ENCODE measurements at regions not wholly inside any gene's neighbourhood (a gene's known extent, or its start where the extent isn't known, plus 50 kb on each side); places are given as distances from the start of the nearest gene placed in this dataset.

DNA sequence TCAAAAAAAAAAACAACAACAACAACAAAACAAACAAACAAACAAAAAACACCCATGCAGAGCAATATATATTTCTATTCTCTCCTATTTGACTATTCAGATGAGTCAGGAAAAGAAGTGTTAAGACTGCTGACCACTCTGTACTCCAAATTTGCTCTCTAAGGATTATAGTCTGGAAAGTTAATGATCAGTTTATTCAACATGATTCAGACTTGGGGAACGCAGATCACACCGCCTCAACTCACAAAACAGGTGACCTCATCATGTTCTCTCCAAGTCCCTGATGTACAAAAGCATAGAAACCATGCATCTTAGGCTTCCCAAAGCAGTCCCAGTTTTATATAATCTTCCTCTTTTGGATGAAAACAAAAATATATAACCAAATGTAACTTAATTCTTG, 51.9 kb upstream of the PRRC2C start:
- no peak for DNase-seq
- H3K27ac ChIP-seq (ENCODE audit: insufficient read depth in 1 of 2, low read depth in 1 of 2, low read length in 2 of 2, poor library complexity in 1 of 2, severe bottlenecking in 2 of 2) = no peak overlapping the region
- CTCF ChIA-PET = interaction anchor here (0.6 kb wide), 1 partner anchor 19 kb away, joined by 3 read pairs; no protein-coding TSS in a partner anchor

GRCh38 chr1:171434717-171435346, 50.5 kb upstream of the PRRC2C start:
- 3% methylated on average over 5 of the region's 9 CpGs for WGBS (ENCODE audit: insufficient coverage)
- POLR2A ChIA-PET = no interaction called here
- H3K27ac ChIP-seq (ENCODE audit: insufficient read depth in 1 of 2, low read depth in 1 of 2, low read length in 2 of 2, poor library complexity in 1 of 2, severe bottlenecking in 2 of 2) = peak overlapping the region in 1 of 2 experiments; percentile 76
- peaks cover 0 to 9% (median 6%) of the 10 kb centered on the region in 4 experiments for H3K4me1 ChIP-seq (ENCODE audit: control extremely low read depth in 1 of 4, control insufficient read depth in 4 of 4, insufficient read depth in 4 of 4, low read length in 3 of 4)
- peaks cover 0 to 3% (median 0%) of the 10 kb centered on the region in 5 experiments for H3K9me3 ChIP-seq (ENCODE audit: control extremely low read depth in 1 of 5, control insufficient read depth in 4 of 5, insufficient read depth in 2 of 5, low read depth in 1 of 5, low read length in 4 of 5)
- no peaks in the 10 kb centered on the region for H3K36me3 ChIP-seq (ENCODE audit: control insufficient read depth in 4 of 4, insufficient read depth in 4 of 4, low read length in 3 of 4)
- peak overlapping the region in 1 of 7 experiments; percentile 54 for H3K4me3 ChIP-seq (ENCODE audit: control insufficient read depth in 1 of 7, extremely low read depth in 1 of 7, insufficient read depth in 4 of 7, low read depth in 2 of 7, low read length in 6 of 7)
- DNase-seq = peak; percentile 55 to 88 (median 82)
- H3K27me3 ChIP-seq (replicated peaks in 2 of 5; ENCODE audit: control insufficient read depth in 4 of 5, insufficient read depth in 5 of 5, low read length in 4 of 5) = no peaks in the 10 kb centered on the region
- CTCF ChIA-PET = no interaction called here

More for the DNA sequence above, 51.9 kb upstream of the PRRC2C start:
- POLR2A ChIA-PET = no interaction called here
- Histone ChIP-seq H3K4me3 (ENCODE audit: control insufficient read depth in 1 of 7, extremely low read depth in 1 of 7, insufficient read depth in 4 of 7, low read depth in 2 of 7, low read length in 6 of 7) (no peak overlapping the region), H3K27me3 (replicated peaks in 2 of 5; ENCODE audit: control insufficient read depth in 4 of 5, insufficient read depth in 5 of 5, low read length in 4 of 5) (peaks cover 0 to 2% (median 0%) of the 10 kb centered on the region in 5 experiments), H3K4me1 (ENCODE audit: control extremely low read depth in 1 of 4, control insufficient read depth in 4 of 4, insufficient read depth in 4 of 4, low read length in 3 of 4) (peaks cover 0 to 9% (median 6%) of the 10 kb centered on the region in 4 experiments), H3K36me3 (ENCODE audit: control insufficient read depth in 4 of 4, insufficient read depth in 4 of 4, low read length in 3 of 4) (no peaks in the 10 kb centered on the region), H3K9me3 (ENCODE audit: control extremely low read depth in 1 of 5, control insufficient read depth in 4 of 5, insufficient read depth in 2 of 5, low read depth in 1 of 5, low read length in 4 of 5) (peaks cover 0 to 12% (median 5%) of the 10 kb centered on the region in 5 experiments)
- 90% methylated on average over 2 of the region's 2 CpGs for WGBS (ENCODE audit: insufficient coverage)

All from common myeloid progenitor, CD34-positive (primary cell).